HG03575 (cell line): ENCODE measurements at regions not wholly inside any gene's neighbourhood (a gene's known extent, or its start where the extent isn't known, plus 50 kb on each side); places are given as distances from the start of the nearest gene placed in this dataset.
"Not testable (repeated sequence)": the region's sequence is repeated elsewhere in the genome, so short reads cannot be mapped to it uniquely, and the experiment has no call there.

Experiments
- ATAC-seq: cut with Tn5 transposase; IDR thresholded peaks from one replicate; pipeline ENCODE4 v1.9.1; 2021; ENCODE audit not compliant: unreplicated experiment, insufficient number of reproducible peaks, low FRiP score; ENCODE audit errors: extremely low read depth

GRCh38 chr9:13450723-13451122 is 171.2 kb upstream of the MPDZ start:
- peak; percentile 73 for ATAC-seq

GRCh38 chr9:13448482-13448881 is 169.0 kb upstream of the MPDZ start:
- ATAC-seq: no peak

GRCh38 chr9:13447843-13448422 is 168.4 kb upstream of the MPDZ start:
- ATAC-seq: no peak

- ATAC-seq: no peak
Observed at GRCh38 chr9:13446938-13447842, 167.7 kb upstream of the MPDZ start.

- no peak for ATAC-seq
Observed at GRCh38 chr9:13446286-13446937, 166.9 kb upstream of the MPDZ start.

- no peak for ATAC-seq
Observed at GRCh38 chr9:13445103-13445500, 165.6 kb upstream of the MPDZ start.

- no peak for ATAC-seq
Observed at GRCh38 chr9:13444245-13445102, 165.0 kb upstream of the MPDZ start.

GRCh38 chr9:13443346-13444244 is 164.1 kb upstream of the MPDZ start:
- no peak for ATAC-seq

- no peak for ATAC-seq
Observed at GRCh38 chr9:13439685-13440476, 160.4 kb upstream of the MPDZ start.

GRCh38 chr9:13437866-13438265 is 158.4 kb upstream of the MPDZ start:
- ATAC-seq: no peak

GRCh38 chr9:13436591-13436990 is 157.1 kb upstream of the MPDZ start:
- no peak for ATAC-seq

GRCh38 chr9:13433453-13433852 is 154.0 kb upstream of the MPDZ start:
- not testable (repeated sequence) for ATAC-seq

GRCh38 chr9:13432904-13433303 is 153.4 kb upstream of the MPDZ start:
- no peak for ATAC-seq

- ATAC-seq: no peak
Observed at GRCh38 chr9:13431692-13432091, 152.2 kb upstream of the MPDZ start.

- ATAC-seq: no peak
Observed at GRCh38 chr9:13431222-13431536, 151.7 kb upstream of the MPDZ start.

GRCh38 chr9:13430368-13431221 is 151.1 kb upstream of the MPDZ start:
- ATAC-seq: no peak
